SK-N-MC (cell line): ENCODE measurements at regions not wholly inside any gene's neighbourhood (a gene's known extent, or its start where the extent isn't known, plus 50 kb on each side); places are given as distances from the start of the nearest gene placed in this dataset.

Source experiments
- EZH2 ChIP-seq: fragments of 200-600 bp; sonication (generic); IDR thresholded peaks from one replicate; pipeline ENCODE4 v1.6.1; 2017; ENCODE audit warnings: antibody characterized with exemption
- POLR2AphosphoS5 ChIP-seq: IDR thresholded peaks from 2 replicates; pipeline ENCODE4 v1.6.1; 2012; ENCODE audit warnings: mild to moderate bottlenecking, low read depth, low read length, borderline replicate concordance

- TF ChIP-seq POLR2AphosphoS5 (no peak), EZH2 (no peak)
Observed at GRCh38 chr5:74497706-74498105, 142.8 kb downstream of the ENC1 start.
